ENCODE measurements at regions not wholly inside any gene's neighbourhood (a gene's known extent, or its start where the extent isn't known, plus 50 kb on each side); places are given as distances from the start of the nearest gene placed in this dataset.
A peak's percentile ranks its signal among the peaks of the same experiment; 100 is the strongest.
"Not testable (repeated sequence)": the region's sequence is repeated elsewhere in the genome, so short reads cannot be mapped to it uniquely, and the experiment has no call there.

GRCh38 chr7:89559596-89559995 lies 594.7 kb upstream of the STEAP1 start:
- Mint-ChIP-seq H3K36me3 (ENCODE audit: low read depth) (no peaks in the 10 kb centered on the region), H3K4me3 (no peak overlapping the region), H3K27ac (no peak overlapping the region), H3K4me1 (ENCODE audit: low read depth) (no peaks in the 10 kb centered on the region), H3K27me3 (ENCODE audit: low read depth) (no peaks in the 10 kb centered on the region), H3K9me3 (no peaks in the 10 kb centered on the region)
- DNase-seq (ENCODE audit: low spot score), result no peak

GRCh38 chr7:89563597-89563996 lies 590.7 kb upstream of the STEAP1 start:
- Mint-ChIP-seq H3K36me3 (ENCODE audit: low read depth) (no peaks in the 10 kb centered on the region), H3K4me1 (ENCODE audit: low read depth) (no peaks in the 10 kb centered on the region), H3K27ac (no peak overlapping the region), H3K9me3 (peaks cover 8% of the 10 kb centered on the region), H3K27me3 (ENCODE audit: low read depth) (no peaks in the 10 kb centered on the region), H3K4me3 (no peak overlapping the region)
- no peak for DNase-seq (ENCODE audit: low spot score)

GRCh38 chr7:89584896-89585295 lies 569.4 kb upstream of the STEAP1 start:
- H3K4me3 Mint-ChIP-seq, result no peak overlapping the region
- no peaks in the 10 kb centered on the region for H3K27me3 Mint-ChIP-seq (ENCODE audit: low read depth)
- H3K4me1 Mint-ChIP-seq (ENCODE audit: low read depth), result no peaks in the 10 kb centered on the region
- peaks cover 20% of the 10 kb centered on the region for H3K9me3 Mint-ChIP-seq
- H3K36me3 Mint-ChIP-seq (ENCODE audit: low read depth), result no peaks in the 10 kb centered on the region
- DNase-seq (ENCODE audit: low spot score), result no peak
- H3K27ac Mint-ChIP-seq, result no peak overlapping the region

GRCh38 chr7:89593125-89593524 lies 561.1 kb upstream of the STEAP1 start:
- peaks cover 8% of the 10 kb centered on the region for H3K27me3 Mint-ChIP-seq (ENCODE audit: low read depth)
- no peak overlapping the region for H3K27ac Mint-ChIP-seq
- H3K36me3 Mint-ChIP-seq (ENCODE audit: low read depth), result no peaks in the 10 kb centered on the region

GRCh38 chr7:89602984-89603383 lies 551.3 kb upstream of the STEAP1 start:
- no peak for DNase-seq (ENCODE audit: low spot score)
- Mint-ChIP-seq H3K9me3 (peaks cover 32% of the 10 kb centered on the region), H3K4me1 (ENCODE audit: low read depth) (peaks cover 29% of the 10 kb centered on the region), H3K27ac (no peak overlapping the region), H3K27me3 (ENCODE audit: low read depth) (peaks cover 2% of the 10 kb centered on the region), H3K4me3 (no peak overlapping the region), H3K36me3 (ENCODE audit: low read depth) (no peaks in the 10 kb centered on the region)

More at GRCh38 chr7:89593125-89593524, 561.1 kb upstream of the STEAP1 start:
- Mint-ChIP-seq H3K4me3 (no peak overlapping the region), H3K4me1 (ENCODE audit: low read depth) (no peaks in the 10 kb centered on the region), H3K9me3 (peaks cover 4% of the 10 kb centered on the region)
- DNase-seq (ENCODE audit: low spot score), result no peak

- Mint-ChIP-seq H3K4me3 (no peak overlapping the region), H3K27ac (peak overlapping the region; percentile 26), H3K4me1 (ENCODE audit: low read depth) (peaks cover 46% of the 10 kb centered on the region), H3K36me3 (ENCODE audit: low read depth) (peaks cover 5% of the 10 kb centered on the region), H3K27me3 (ENCODE audit: low read depth) (no peaks in the 10 kb centered on the region), H3K9me3 (peaks cover 32% of the 10 kb centered on the region)
- DNase-seq (ENCODE audit: low spot score), result no peak
Measured at GRCh38 chr7:89605362-89605761, 548.9 kb upstream of the STEAP1 start.

GRCh38 chr7:89606511-89606910 lies 547.8 kb upstream of the STEAP1 start:
- H3K27ac Mint-ChIP-seq, result peak overlapping the region; percentile 82
- H3K9me3 Mint-ChIP-seq, result peaks cover 28% of the 10 kb centered on the region
- no peaks in the 10 kb centered on the region for H3K27me3 Mint-ChIP-seq (ENCODE audit: low read depth)
- peak overlapping the region; percentile 44 for H3K4me3 Mint-ChIP-seq
- H3K36me3 Mint-ChIP-seq (ENCODE audit: low read depth), result peaks cover 7% of the 10 kb centered on the region
- H3K4me1 Mint-ChIP-seq (ENCODE audit: low read depth), result peaks cover 46% of the 10 kb centered on the region
- no peak for DNase-seq (ENCODE audit: low spot score)

GRCh38 chr7:89607792-89608191 lies 546.5 kb upstream of the STEAP1 start:
- H3K27ac Mint-ChIP-seq, result peak overlapping the region; percentile 82

GRCh38 chr7:89616829-89617228 lies 537.4 kb upstream of the STEAP1 start:
- not testable (repeated sequence) for H3K9me3 Mint-ChIP-seq; H3K4me1 Mint-ChIP-seq (ENCODE audit: low read depth); DNase-seq (ENCODE audit: low spot score); H3K27me3 Mint-ChIP-seq (ENCODE audit: low read depth); H3K36me3 Mint-ChIP-seq (ENCODE audit: low read depth); H3K4me3 Mint-ChIP-seq; H3K27ac Mint-ChIP-seq

More at GRCh38 chr7:89607792-89608191, 546.5 kb upstream of the STEAP1 start:
- Mint-ChIP-seq H3K4me3 (peak overlapping the region; percentile 44), H3K9me3 (peaks cover 21% of the 10 kb centered on the region), H3K36me3 (ENCODE audit: low read depth) (peaks cover 7% of the 10 kb centered on the region), H3K27me3 (ENCODE audit: low read depth) (no peaks in the 10 kb centered on the region), H3K4me1 (ENCODE audit: low read depth) (peaks cover 46% of the 10 kb centered on the region)
- peak; percentile 44 for DNase-seq (ENCODE audit: low spot score)

- Mint-ChIP-seq H3K4me3 (no peak overlapping the region), H3K36me3 (ENCODE audit: low read depth) (peaks cover 2% of the 10 kb centered on the region)
Measured at GRCh38 chr7:89618274-89618673, 536.0 kb upstream of the STEAP1 start.

GRCh38 chr7:89621925-89622641 lies 532.2 kb upstream of the STEAP1 start:
- Mint-ChIP-seq H3K4me3 (no peak overlapping the region), H3K27ac (peak overlapping the region; percentile 7)
- no peak for DNase-seq (ENCODE audit: low spot score)

More at GRCh38 chr7:89618274-89618673, 536.0 kb upstream of the STEAP1 start:
- Mint-ChIP-seq H3K9me3 (no peaks in the 10 kb centered on the region), H3K27me3 (ENCODE audit: low read depth) (no peaks in the 10 kb centered on the region), H3K27ac (no peak overlapping the region), H3K4me1 (ENCODE audit: low read depth) (peaks cover 22% of the 10 kb centered on the region)
- no peak for DNase-seq (ENCODE audit: low spot score)

GRCh38 chr7:89623018-89623672 lies 531.1 kb upstream of the STEAP1 start:
- DNase-seq (ENCODE audit: low spot score), result no peak
- peaks cover 2% of the 10 kb centered on the region for H3K27me3 Mint-ChIP-seq (ENCODE audit: low read depth)
- H3K9me3 Mint-ChIP-seq, result no peaks in the 10 kb centered on the region
- peak overlapping the region; percentile 41 for H3K27ac Mint-ChIP-seq
- H3K36me3 Mint-ChIP-seq (ENCODE audit: low read depth), result peaks cover 2% of the 10 kb centered on the region
- no peak overlapping the region for H3K4me3 Mint-ChIP-seq
- H3K4me1 Mint-ChIP-seq (ENCODE audit: low read depth), result peaks cover 22% of the 10 kb centered on the region

More at GRCh38 chr7:89621925-89622641, 532.2 kb upstream of the STEAP1 start:
- Mint-ChIP-seq H3K4me1 (ENCODE audit: low read depth) (peaks cover 23% of the 10 kb centered on the region), H3K27me3 (ENCODE audit: low read depth) (peaks cover 2% of the 10 kb centered on the region), H3K9me3 (no peaks in the 10 kb centered on the region), H3K36me3 (ENCODE audit: low read depth) (peaks cover 2% of the 10 kb centered on the region)

- H3K27me3 Mint-ChIP-seq (ENCODE audit: low read depth); H3K4me3 Mint-ChIP-seq; H3K9me3 Mint-ChIP-seq; H3K36me3 Mint-ChIP-seq (ENCODE audit: low read depth); H3K27ac Mint-ChIP-seq; DNase-seq (ENCODE audit: low spot score): not testable (repeated sequence)
- peaks cover 18% of the 10 kb centered on the region for H3K4me1 Mint-ChIP-seq (ENCODE audit: low read depth)
Measured at GRCh38 chr7:89624155-89624554, 530.1 kb upstream of the STEAP1 start.

- no peaks in the 10 kb centered on the region for H3K36me3 Mint-ChIP-seq (ENCODE audit: low read depth)
Measured at GRCh38 chr7:89648509-89648908, 505.8 kb upstream of the STEAP1 start.

More at GRCh38 chr7:89648509-89648908, 505.8 kb upstream of the STEAP1 start:
- no peaks in the 10 kb centered on the region for H3K27me3 Mint-ChIP-seq (ENCODE audit: low read depth)
- no peaks in the 10 kb centered on the region for H3K4me1 Mint-ChIP-seq (ENCODE audit: low read depth)
- DNase-seq (ENCODE audit: low spot score), result no peak
- H3K4me3 Mint-ChIP-seq, result no peak overlapping the region
- H3K27ac Mint-ChIP-seq, result no peak overlapping the region
- no peaks in the 10 kb centered on the region for H3K9me3 Mint-ChIP-seq

All from T-helper 2 cell treated with Interferon-gamma antibody and Interleukin-4, amounts not matched to agents 5 μg/mL and 100 μg/mL, for 36 hours (primary cell).